C4-2B (cell line): ENCODE measurements at regions not wholly inside any gene's neighbourhood (a gene's known extent, or its start where the extent isn't known, plus 50 kb on each side); places are given as distances from the start of the nearest gene placed in this dataset.

Experiments
- CTCF ChIP-seq: fragments of 450-650 bp; conservative IDR thresholded peaks from 2 replicates; pipeline ENCODE4 v1.5.1; 2017; ENCODE audit warnings: mild to moderate bottlenecking
- ZFX ChIP-seq: fragments of 450-650 bp; IDR thresholded peaks from 2 replicates; pipeline ENCODE4 v1.6.1; 2017

DNA sequence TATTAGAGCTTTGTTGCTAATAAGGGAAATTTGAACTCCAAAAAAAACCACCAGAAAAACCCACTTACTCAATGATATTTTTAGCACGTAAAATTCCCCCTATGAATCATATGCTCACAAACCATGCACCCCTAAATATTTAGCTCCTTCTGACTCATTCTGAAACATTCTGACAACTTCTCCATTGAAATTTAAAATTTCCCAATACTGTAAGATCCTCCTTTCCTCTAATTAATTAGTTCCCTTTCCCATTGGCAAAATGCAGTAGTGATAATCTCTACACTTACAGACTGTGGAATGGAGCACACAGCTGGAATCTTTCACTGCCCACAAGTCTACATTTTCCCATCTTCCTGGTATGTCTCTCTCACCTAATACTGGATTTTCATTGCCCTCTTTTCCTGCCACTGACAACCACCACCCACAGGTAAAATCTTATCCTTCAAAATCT lies 215.8 kb upstream of the ACVR2A start:
- TF ChIP-seq CTCF (no peak), ZFX (no peak)
